GM18861 (cell line): ENCODE measurements at regions not wholly inside any gene's neighbourhood (a gene's known extent, or its start where the extent isn't known, plus 50 kb on each side); places are given as distances from the start of the nearest gene placed in this dataset.

Experiments
- ATAC-seq: cut with Tn5 transposase; IDR thresholded peaks from one replicate; pipeline ENCODE4 v1.9.1; 2021; ENCODE audit not compliant: unreplicated experiment

DNA sequence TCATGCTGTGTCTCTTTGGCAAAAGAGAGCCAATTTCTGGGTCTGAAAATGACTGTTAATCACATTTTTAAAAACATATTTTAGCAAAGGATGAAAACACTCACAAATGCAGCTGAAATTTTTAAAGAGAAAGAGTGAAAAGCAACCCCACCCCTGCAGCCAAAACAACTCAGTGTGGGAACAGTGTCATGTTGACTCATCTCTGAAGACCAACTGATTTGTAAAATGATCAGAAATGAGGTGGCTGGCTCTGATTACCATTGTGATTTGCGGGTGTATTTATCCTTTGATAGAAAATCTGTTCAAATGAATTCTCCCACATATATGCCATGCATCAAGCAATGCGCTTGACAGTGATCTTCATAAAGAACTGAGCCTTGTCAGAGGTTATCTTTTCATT lies 287.0 kb upstream of the ESRRG start:
- no peak for ATAC-seq

DNA sequence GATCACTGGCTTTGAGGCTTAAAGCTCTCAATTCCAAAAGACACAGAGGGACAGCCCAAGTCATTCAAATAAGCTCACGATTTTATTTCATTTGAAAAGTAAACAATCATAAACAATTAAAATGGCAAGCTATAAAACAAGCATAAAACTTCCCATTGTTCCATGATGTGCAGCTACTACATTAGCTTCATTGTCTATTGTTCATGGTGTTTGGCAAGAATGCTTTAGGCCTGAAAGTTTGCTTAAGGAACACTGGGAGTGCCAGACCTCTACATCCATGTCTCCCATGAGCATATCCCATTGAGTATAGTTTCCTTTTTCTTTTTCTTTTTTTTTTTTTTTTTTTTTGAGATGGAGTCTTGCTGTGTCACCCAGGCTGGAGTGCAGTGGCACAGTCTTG lies 286.1 kb upstream of the ESRRG start:
- no peak for ATAC-seq

DNA sequence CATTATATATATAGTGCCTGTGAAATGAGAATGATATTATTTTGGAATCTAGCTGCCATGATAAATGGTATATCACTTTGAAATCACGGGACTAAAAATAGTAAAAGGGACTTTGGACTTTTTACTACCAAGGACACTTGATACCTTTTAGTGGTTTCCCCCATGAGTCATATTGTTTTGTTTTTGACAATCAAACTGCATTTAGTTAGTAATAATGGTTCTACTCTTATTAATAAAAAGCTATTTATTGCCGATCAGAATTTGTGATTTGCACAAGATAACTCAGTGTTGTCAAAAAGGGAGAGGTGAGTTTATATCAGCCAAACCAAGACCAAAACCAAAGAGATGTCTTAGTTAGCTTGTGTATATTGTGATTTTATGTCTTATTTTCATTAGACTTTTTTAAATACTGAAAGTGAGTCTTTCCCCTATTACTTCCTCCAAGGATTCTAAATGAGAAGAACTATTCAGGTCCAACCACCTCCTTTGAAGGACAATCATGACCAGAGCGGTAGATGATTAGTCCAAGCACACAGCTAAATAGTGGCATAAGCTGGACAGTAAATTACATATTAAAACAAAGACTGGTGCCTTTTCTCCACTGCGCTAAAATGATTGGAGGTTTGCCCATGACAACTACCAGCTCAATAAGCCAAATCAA lies 281.7 kb upstream of the ESRRG start:
- ATAC-seq = peak; percentile 86

DNA sequence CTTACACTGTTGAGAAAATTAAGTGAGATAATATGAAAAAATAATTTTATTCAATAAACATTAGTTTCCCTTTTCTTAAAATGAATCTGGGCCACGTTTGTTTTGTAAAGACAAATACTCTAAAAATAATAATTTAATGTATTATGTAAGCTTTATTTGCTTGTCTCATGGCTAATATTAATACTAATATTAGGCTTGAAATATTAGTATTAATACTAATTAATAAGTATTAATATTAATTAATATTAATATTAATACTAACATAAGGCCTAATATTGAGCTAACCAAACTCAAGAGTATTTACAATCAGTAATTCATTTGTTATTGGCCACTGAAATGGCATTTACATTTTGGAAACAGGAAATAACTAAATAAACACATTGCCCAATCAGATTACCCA lies 280.1 kb upstream of the ESRRG start:
- no peak for ATAC-seq

DNA sequence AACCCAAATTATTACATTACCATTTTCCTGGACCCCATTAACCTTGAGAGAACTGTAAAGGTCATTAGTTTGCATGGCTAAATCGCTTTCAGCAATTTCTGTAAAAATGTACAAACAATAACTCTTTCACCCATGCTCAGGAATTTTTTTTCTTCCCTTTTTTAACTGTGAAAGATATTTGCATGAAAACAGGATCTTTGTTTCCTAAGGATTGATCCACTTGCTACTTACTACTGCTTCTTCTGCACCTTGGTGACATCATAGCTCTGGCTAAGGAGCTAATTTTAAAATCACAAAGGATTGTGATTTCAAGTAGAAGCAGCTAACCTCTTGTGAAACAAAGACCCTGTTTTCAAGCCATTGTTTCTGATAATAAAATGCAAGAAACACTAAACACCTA lies 274.6 kb upstream of the ESRRG start:
- ATAC-seq = no peak

DNA sequence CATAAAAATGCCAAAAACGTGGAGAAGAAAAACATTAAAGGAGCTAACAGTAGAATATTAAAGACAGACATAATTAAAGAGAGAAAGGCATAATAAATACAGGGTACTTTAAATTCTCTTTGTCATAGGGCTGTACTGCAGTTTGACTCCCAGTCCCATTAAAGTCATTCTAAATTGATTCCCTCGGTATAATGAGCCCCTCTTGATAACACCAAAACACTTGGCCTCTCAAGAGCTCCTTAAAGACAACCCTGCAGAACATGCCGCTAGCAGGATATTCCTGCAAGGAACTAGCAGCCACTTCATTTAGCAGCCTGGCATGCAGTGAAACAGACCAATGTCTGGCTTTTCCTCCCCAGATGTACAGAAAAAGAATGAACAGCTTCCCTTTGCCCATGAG lies 273.8 kb upstream of the ESRRG start:
- no peak for ATAC-seq

DNA sequence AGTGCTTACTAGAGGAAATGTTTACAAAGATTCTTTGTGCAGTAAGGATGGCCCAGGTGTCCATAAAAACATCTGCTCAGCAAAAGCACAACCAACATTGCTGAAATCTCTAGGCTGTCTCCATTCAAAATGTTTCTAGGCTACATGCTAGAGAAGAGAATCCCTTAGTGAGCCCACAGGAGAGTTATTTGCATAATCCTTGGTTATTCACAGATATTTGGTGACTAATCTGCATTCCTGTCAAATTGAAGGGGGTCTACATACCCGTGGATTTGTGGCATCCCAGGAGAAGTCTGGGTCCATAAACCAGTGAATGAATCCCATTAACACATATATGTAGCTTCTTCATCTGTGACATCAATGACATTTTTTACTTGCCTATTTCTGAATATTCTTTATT lies 261.3 kb upstream of the ESRRG start:
- no peak for ATAC-seq

DNA sequence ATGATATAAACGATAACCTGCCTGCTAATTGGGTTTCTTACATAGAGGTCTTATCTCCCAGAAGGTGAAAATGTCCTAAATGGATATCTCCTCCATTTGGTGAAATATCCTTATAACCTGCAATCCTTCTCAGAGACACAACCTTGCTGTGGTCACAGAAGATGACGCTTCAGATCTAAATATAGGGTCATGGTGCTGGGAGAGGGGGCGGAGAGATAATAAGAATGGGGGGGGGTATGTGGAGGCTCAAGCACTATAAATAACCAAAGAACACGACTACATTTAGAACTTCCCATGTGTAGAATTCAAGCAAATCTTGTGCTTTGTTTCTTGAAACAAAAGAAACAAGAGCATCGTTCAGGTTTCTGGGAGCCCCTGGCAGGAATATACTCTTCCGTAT lies 260.6 kb upstream of the ESRRG start:
- ATAC-seq = no peak

DNA sequence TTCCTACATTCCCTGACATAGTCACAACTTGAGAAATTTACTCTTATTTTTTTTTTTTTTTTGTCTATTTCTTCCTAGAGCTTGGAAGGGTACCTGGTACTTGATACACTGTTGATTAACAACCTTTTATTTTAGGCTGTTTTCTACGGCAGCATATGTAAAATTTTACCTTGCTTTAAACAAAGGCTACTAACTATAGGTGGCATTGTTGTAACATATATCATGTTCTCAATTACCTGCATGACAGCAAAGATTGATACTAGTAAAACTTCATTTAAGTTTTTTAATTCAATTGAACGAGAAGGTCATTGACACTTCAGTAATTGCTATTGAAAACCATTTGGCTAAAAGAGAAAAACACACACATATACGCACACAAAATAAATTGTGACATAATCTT lies 238.3 kb upstream of the ESRRG start:
- ATAC-seq = no peak

DNA sequence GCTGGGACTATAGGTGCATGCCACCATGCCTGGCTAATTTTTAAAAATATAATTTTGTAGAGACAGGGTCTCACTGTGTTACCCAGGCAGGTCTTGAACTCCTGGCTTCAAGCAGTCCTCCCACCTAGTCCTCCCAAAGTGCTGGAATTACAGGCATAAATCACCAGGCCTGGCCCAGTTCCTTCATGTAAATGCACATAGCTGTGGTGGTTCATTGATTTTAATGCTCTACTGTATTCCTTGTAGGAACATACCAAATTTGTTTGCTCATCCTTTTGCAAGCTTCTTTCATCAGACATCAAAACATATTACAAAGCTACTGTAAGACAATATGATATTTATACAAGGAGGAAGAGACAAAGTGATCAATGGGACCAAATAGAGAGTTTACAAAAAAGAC lies 237.5 kb upstream of the ESRRG start:
- no peak for ATAC-seq

DNA sequence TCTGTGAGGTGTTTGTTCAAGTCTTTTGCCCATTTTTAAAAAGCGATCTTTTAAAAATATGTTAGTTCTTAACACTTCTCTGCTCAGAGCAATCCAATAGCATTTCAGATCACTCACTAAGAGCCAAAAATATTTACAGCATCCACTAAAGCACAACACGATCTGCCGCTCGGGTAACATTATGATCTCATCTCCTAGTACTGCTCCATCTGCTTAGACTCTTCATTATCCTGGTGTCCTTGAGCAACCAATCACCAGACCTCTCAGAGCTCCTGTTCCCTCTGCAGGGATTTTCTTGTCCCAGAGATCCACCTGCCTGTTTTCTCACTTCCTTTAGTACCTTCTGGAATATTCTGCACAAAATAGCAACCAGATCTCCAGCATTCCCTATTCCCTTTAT lies 235.3 kb upstream of the ESRRG start:
- ATAC-seq = no peak

DNA sequence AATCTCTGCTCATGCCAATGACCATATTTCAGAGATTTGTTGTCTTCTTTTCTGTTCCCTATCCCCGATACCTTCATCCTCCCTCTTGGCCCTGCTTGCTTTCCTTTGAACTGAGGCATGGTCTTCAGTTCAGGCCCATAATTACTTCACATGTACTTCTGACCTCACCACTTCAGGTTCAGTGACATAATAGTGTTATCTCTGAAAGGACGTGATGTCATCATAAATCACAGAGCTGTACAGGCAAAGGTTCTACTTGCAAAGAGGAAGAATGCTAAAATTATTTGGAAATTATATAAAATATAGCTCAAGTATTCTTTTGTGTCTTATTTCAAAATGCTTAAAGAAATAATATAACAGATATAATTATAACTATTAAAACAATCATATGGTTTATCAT lies 230.3 kb upstream of the ESRRG start:
- ATAC-seq = no peak

DNA sequence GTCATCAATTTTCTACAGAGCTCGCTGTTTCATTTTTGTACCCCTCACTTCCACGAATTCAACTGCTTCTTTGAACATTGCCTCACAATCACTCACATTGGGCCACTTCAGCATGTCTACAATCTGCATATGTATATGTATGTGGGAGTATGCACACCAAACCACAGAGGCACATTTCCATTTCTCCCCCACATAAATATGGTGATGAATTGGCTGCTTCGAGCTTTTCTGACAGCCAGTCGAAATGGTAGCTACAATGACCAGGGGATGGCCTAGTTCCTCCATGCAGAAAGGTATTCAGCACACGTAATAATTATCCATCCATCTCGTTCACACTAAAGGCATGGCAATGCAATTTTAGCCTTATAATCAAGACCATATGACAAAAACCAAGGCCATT lies 229.6 kb upstream of the ESRRG start:
- ATAC-seq = no peak

DNA sequence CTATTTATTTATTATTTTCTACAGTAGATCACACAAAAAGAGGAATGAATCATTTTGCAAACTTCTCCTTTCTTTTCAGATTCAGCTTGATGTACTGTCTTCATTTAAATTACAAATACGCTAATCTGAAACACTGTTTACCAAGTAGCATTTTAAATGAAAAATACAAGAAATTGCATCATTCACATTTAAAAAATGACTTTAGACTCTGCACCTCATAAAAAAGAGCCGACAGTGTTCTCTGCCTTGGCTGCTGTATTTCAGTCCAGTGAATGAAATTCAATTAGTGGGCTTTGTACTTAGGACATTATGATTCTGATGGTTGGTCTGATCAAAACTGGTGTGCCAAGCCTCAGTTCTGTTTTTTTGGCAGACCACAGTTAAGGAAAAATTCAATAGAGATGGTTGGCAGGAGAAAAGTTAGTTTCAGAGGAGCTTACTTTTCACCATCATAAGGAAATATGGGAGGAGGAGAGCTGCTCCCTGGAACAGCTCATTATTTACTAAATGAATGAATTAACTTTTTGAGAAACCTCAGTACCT lies 222.4 kb upstream of the ESRRG start:
- no peak for ATAC-seq

DNA sequence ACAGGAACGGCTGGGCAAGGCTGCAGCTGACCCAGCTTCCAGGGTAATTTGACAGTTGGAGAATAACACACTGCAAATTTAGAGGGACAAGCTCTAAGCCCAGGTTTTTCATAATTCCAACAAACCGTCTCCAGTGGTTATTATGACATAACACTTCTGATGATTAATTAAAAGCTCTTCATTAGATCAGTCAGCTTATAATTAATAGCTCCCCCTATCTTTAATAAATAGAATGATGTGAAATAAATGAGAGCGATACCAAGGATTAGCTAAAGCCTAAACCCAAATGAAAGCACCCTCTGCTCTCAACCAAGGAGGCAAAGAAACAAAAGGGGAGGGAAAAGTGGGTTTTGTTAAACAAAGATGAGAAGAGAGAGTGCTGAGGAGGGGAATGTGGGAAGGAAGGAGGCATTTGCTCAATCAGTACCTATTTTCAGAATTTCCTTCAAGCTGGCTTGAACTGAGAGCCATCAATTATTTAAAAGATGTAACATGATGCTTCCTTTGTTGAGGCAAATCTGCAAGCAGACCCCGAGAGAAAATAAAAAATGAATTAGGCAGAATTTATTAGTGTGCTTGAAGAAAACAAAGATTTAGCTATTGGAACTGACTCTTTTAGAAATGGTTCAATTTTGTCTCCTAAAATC lies 221.8 kb upstream of the ESRRG start:
- no peak for ATAC-seq

DNA sequence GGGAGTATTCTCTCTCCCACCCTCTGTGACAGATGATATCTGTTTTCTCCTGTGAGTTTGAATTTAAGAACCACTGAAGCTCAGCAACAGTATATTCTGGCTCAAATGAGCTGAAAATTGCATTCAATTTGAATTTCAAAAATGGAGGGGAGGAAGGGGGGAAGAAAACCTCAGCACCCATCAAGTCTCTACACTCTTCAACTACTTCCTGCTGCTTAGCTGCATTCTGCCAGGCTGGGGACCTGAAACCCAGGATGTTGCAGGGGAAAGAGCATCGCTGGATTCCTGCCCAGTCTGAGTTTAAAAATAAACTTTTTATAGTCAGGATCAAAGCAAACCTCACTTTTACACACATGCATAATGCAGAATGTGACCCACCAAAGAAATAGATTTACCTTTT lies 214.3 kb upstream of the ESRRG start:
- no peak for ATAC-seq

DNA sequence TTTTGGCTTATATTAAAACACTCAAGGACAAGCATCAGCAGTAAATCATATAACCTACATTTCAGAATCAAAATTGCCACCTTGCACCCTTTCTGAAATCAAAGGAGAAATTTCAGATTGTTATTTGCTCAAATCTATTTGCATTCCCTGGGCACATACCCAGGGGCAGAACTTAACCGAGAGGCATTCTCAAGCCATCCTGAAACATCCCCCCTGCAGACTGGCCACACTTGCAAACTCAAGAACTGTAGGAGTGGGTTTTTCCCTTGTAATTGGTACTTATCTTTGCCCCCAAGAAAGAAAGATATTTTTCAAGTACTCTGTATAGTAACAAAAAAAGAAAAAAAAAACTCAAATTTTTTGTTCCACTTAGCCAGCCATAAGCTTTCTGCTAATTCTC lies 213.6 kb upstream of the ESRRG start:
- no peak for ATAC-seq

DNA sequence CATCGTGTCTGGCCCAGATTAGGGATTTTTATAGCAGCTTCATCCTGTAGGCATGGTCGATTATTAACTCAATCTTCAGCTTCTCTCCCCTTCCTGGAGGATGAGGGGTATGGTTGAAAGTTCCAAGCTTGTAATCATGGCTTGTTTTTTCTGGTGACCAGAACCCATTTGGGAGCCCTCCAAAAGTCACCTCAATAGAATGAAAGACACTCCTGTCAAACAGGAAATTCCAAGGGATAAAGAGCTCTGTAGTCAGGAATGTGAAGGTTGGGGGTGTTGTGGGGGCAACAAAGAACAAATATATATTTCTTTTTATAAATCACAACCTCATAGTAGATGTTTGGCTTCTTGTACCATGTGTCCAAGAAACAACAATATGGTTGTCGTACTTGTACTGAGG lies 212.7 kb upstream of the ESRRG start:
- no peak for ATAC-seq

DNA sequence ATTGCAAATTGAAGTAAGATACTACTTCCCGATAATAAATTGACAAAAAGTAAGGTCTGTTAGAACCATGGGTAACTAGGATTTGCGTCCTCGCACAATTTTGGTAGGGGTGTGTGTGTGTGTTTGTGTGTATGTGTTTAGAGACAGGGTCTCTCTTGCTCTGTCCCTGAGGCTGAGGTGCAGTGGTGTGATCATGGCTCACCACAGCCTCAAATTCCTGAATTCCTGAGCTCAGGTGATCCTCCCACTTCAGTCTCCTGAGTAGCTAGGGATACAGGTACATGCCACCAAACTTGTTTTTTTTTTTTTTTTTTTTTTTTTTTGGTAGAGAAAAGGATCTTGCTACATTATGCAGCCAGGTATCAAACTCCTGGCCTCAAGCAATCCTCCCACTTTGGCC lies 209.2 kb upstream of the ESRRG start:
- ATAC-seq = no peak

DNA sequence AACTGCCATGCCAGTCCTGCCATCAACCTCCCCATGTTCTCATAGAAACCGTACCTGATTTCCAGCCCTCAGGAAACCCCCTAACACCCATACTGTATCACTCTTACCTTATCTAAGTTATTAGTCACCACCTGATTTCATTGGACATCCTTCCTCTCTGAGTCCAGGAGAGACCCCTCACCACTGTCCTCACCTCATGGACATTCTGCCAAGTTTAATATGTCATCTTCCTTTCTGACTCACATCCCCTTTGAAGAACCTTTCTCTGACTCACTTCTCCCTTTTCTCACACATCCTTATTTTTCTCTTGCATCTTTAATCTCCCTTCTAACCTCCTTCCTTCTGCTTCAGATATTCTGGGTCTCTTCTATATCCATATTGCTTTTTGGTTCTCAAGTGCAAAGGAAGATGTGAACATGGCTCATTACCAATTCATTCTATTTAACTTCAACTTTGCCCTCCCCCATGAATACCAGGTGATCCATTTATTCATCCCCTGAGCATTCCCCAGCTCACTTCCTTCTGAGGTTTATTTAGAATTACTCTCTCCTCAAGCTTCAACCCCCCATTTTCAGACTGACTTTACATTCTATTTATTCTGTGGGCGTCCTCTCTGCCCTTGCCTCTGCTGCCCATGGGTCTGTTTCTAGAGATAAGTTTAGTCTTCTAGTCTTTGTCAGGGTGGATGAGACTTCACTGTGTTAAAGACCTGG lies 206.8 kb upstream of the ESRRG start:
- ATAC-seq = no peak

DNA sequence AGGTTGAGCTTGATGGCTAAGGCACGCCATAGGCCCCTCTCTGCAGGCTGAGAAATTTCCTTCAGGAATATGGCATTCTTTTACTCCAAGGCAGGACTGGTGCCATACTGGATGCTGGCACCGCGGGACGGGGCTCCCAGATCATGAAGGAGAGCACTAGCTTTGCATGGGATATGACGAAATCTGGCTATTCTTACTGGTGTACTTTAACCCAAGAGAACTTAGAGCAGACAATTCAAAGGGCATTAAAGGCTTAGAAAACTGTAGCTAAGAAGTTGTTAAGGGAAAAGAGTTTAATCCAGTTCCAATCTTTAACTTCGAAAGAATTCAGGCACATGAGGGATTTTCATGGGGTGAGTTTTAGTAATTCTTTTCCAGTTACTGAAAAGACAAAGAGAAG lies 204.4 kb upstream of the ESRRG start:
- no peak for ATAC-seq
